KMS-11 (cell line): ENCODE measurements at regions not wholly inside any gene's neighbourhood (a gene's known extent, or its start where the extent isn't known, plus 50 kb on each side); places are given as distances from the start of the nearest gene placed in this dataset.

Source experiments
- H2AFZ ChIP-seq: fragments of 200-600 bp; sonication (generic); 2 replicates; pipeline ENCODE4 v1.6.1; 2016; ENCODE audit warnings: antibody characterized with exemption, mixed run types, low read depth
- H3K27ac ChIP-seq: fragments of 200-600 bp; sonication (generic); 2 replicates; pipeline ENCODE4 v1.6.1; 2016; ENCODE audit warnings: mild to moderate bottlenecking, mixed run types
- H3K27me3 ChIP-seq: fragments of 200-600 bp; sonication (generic); 2 replicates; pipeline ENCODE4 v1.6.1; 2017; ENCODE audit warnings: mild to moderate bottlenecking, low read depth, mixed run types, moderate library complexity; ENCODE audit not compliant: insufficient read depth
- H3K36me3 ChIP-seq: fragments of 200-600 bp; sonication (generic); 2 replicates; pipeline ENCODE4 v1.6.1; 2017; ENCODE audit warnings: mild to moderate bottlenecking, mixed run types; ENCODE audit not compliant: insufficient read depth
- H3K4me1 ChIP-seq: fragments of 200-600 bp; sonication (generic); 2 replicates; pipeline ENCODE4 v1.6.1; 2016; ENCODE audit warnings: mild to moderate bottlenecking, low read depth, mixed run types; ENCODE audit not compliant: poor library complexity, severe bottlenecking
- H3K4me2 ChIP-seq: fragments of 200-600 bp; sonication (generic); 2 replicates; pipeline ENCODE4 v1.7.0; 2016; ENCODE audit warnings: mild to moderate bottlenecking, mixed run types
- H3K4me3 ChIP-seq: fragments of 200-600 bp; sonication (generic); IDR thresholded peaks from 2 replicates; pipeline ENCODE4 v1.6.1; 2017; ENCODE audit warnings: low read depth, low read length, mixed read lengths; ENCODE audit not compliant: insufficient read depth
- H3K79me2 ChIP-seq: fragments of 200-600 bp; sonication (generic); 2 replicates; pipeline ENCODE4 v1.6.1; 2016; ENCODE audit warnings: low read depth, mixed run types; ENCODE audit not compliant: insufficient read depth
- H3K9ac ChIP-seq: fragments of 200-600 bp; sonication (generic); 2 replicates; pipeline ENCODE4 v1.6.1; 2016; ENCODE audit warnings: mild to moderate bottlenecking, mixed run types
- H4K20me1 ChIP-seq: fragments of 200-600 bp; sonication (generic); 2 replicates; pipeline ENCODE4 v1.6.1; 2016; ENCODE audit warnings: mild to moderate bottlenecking, mixed run types; ENCODE audit not compliant: insufficient read depth
- TF ChIP-seq, protein P1 (sequence below): fragments of 200-600 bp; sonication (generic); conservative IDR thresholded peaks from 2 replicates; pipeline ENCODE4 v1.6.1; 2017; ENCODE audit warnings: low read depth, mild to moderate bottlenecking, antibody characterized with exemption, low read length, moderate library complexity, mixed read lengths

DNA sequence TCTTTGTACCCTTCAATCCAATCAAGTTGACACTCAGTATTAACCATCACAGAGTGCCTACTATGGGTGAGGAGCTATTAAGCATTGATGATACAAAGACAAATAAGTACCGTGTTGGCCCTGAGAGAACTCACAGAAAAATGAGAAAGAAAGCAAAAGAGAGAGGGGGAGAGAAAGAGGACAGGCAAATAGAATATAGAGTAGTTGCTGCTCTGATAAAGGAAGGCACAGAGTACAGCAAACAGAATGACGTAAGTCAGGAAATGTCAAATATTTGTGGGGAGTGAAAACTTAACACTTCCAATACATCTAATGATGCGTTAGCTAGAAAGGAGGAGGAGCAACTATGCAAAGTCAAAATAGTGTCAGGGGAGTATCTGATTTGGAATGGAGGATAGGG is 320.6 kb upstream of the KCNH8 start:
- Histone ChIP-seq H3K36me3 (no peaks in the 10 kb centered on the region), H3K9ac (no peak overlapping the region), H3K27me3 (no peaks in the 10 kb centered on the region), H3K4me1 (no peaks in the 10 kb centered on the region), H2AFZ (no peak overlapping the region), H4K20me1 (no peaks in the 10 kb centered on the region), H3K4me3 (no peak overlapping the region), H3K4me2 (no peak overlapping the region), H3K27ac (no peak overlapping the region), H3K79me2 (no peaks in the 10 kb centered on the region)
- TF ChIP-seq, protein P1, sequence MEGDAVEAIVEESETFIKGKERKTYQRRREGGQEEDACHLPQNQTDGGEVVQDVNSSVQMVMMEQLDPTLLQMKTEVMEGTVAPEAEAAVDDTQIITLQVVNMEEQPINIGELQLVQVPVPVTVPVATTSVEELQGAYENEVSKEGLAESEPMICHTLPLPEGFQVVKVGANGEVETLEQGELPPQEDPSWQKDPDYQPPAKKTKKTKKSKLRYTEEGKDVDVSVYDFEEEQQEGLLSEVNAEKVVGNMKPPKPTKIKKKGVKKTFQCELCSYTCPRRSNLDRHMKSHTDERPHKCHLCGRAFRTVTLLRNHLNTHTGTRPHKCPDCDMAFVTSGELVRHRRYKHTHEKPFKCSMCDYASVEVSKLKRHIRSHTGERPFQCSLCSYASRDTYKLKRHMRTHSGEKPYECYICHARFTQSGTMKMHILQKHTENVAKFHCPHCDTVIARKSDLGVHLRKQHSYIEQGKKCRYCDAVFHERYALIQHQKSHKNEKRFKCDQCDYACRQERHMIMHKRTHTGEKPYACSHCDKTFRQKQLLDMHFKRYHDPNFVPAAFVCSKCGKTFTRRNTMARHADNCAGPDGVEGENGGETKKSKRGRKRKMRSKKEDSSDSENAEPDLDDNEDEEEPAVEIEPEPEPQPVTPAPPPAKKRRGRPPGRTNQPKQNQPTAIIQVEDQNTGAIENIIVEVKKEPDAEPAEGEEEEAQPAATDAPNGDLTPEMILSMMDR: no peak

DNA sequence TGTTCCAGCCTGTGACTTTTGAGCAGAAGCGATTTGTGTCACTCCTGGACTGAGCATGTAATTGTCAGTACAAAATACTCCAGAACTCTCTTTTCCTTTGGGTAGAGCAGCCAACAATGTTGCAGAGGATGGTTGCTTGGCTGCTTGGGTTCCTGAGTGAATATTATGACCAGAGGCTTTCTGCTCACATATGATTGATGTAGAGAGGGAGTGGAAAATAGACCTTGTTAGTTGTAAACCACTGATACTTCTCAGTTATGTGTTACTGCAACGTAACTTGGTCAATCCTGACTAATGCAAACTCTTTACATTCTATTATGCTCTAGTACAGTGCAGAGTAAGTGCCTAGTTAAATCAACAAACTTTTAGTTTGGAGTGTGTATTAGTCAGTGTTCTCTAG is 322.6 kb upstream of the KCNH8 start:
- Histone ChIP-seq H4K20me1 (no peaks in the 10 kb centered on the region), H3K27ac (no peak overlapping the region), H3K4me3 (no peak overlapping the region), H3K4me1 (no peaks in the 10 kb centered on the region), H3K79me2 (no peaks in the 10 kb centered on the region), H3K9ac (no peak overlapping the region), H2AFZ (no peak overlapping the region), H3K4me2 (no peak overlapping the region), H3K36me3 (no peaks in the 10 kb centered on the region), H3K27me3 (no peaks in the 10 kb centered on the region)
- TF ChIP-seq, protein P1: no peak

DNA sequence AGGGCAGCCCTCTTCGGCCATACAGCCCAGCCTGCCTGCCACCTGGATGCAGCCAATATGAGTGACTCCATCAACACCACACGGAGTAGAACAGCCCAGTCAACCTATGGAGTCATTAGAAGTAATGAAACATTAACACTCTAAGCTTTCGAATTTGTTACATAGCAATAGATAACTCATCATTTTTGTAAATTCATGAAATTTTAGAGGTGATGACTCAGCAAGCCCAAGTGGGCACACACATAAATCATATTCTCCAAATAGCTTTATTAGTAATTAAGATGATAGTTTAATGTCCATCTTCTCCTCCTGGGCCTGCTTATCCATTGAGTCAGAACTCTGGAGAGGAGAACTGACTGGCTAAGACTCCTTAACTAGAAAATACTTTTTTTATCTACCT is 335.0 kb upstream of the KCNH8 start:
- Histone ChIP-seq H3K4me1 (no peaks in the 10 kb centered on the region), H3K36me3 (no peaks in the 10 kb centered on the region), H2AFZ (no peak overlapping the region), H4K20me1 (no peaks in the 10 kb centered on the region), H3K4me2 (no peak overlapping the region), H3K9ac (no peak overlapping the region), H3K27ac (no peak overlapping the region), H3K27me3 (no peaks in the 10 kb centered on the region), H3K4me3 (no peak overlapping the region), H3K79me2 (no peaks in the 10 kb centered on the region)
- TF ChIP-seq, protein P1: no peak

DNA sequence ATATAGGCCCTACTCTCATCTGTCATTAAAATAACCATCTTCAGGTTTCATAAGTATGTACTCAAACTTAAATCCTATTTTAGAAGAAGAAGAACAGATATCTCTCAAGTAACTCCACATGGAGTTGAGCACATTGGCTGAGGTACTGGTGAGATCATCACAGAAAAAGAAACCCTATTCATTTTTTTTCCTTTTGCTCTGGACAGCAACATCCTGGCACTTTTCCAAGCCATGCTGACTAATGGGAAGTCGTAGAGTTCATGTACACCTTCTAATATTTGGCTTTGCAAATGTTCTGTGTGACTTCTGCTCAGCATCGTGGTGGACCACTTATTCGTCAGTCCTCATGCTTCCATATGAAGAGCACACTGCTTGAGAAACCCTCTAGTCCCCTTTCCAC is 336.0 kb upstream of the KCNH8 start:
- Histone ChIP-seq H3K4me3 (no peak overlapping the region), H3K27me3 (no peaks in the 10 kb centered on the region), H2AFZ (no peak overlapping the region), H3K27ac (no peak overlapping the region), H3K4me1 (no peaks in the 10 kb centered on the region), H3K79me2 (no peaks in the 10 kb centered on the region), H3K4me2 (no peak overlapping the region), H4K20me1 (no peaks in the 10 kb centered on the region), H3K36me3 (no peaks in the 10 kb centered on the region), H3K9ac (no peak overlapping the region)
- TF ChIP-seq, protein P1: no peak

DNA sequence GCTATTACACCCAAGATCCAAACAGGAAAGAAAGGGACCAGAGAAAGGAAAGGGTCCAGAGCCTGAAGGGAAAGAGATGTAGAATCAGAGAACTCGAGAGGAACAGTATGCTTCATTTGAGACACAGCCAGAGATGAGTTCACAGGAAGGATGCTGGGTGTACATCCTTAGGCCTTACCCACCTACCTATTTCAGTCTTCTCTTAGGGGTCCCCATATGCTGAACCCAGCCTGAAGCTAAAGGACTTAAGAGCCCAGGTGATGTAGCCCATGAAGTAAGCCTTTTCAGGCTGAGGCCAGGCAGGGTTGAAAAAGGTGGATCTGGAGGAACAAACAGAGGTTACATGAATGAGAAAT is 338.0 kb upstream of the KCNH8 start:
- Histone ChIP-seq H3K27ac (no peak overlapping the region), H3K4me2 (no peak overlapping the region)

More for the DNA sequence above, 338.0 kb upstream of the KCNH8 start:
- H3K9ac ChIP-seq: no peak overlapping the region
- H2AFZ ChIP-seq: no peak overlapping the region
- no peaks in the 10 kb centered on the region for H3K36me3 ChIP-seq
- TF ChIP-seq, protein P1: no peak
- no peaks in the 10 kb centered on the region for H3K27me3 ChIP-seq
- H3K4me3 ChIP-seq: no peak overlapping the region
- no peaks in the 10 kb centered on the region for H3K79me2 ChIP-seq
- H4K20me1 ChIP-seq: no peaks in the 10 kb centered on the region
- H3K4me1 ChIP-seq: no peaks in the 10 kb centered on the region
